HG03558 (cell line): ENCODE measurements at regions not wholly inside any gene's neighbourhood (a gene's known extent, or its start where the extent isn't known, plus 50 kb on each side); places are given as distances from the start of the nearest gene placed in this dataset.
A peak's percentile ranks its signal among the peaks of the same experiment; 100 is the strongest.

Source experiments
- ATAC-seq: cut with Tn5 transposase; IDR thresholded peaks from one replicate; pipeline ENCODE4 v1.9.1; 2021; ENCODE audit warnings: moderate number of reproducible peaks; ENCODE audit not compliant: unreplicated experiment; ENCODE audit errors: extremely low read depth

DNA sequence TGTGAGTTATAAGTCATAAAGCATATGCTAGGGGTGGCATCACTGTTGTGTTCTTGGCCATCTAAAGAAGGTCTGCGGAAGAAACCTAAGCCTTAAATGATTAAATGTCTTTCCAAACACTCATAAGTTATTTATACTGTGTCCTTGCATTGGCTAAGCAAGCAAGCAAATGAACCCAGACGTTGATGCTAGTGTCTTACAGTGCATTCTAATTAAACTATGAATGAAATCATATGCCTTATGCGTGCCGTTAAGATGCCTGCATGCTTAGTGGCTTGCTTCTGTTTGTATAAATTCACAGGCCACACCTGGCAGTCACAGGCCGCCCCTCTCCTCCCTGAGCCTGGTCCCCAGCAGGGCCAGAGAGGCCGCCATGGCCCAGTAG lies 49.9 kb downstream of the RIN2 start:
- no peak for ATAC-seq

GRCh38 chr20:19808498-19808897 lies 50.4 kb downstream of the RIN2 start:
- ATAC-seq = no peak

DNA sequence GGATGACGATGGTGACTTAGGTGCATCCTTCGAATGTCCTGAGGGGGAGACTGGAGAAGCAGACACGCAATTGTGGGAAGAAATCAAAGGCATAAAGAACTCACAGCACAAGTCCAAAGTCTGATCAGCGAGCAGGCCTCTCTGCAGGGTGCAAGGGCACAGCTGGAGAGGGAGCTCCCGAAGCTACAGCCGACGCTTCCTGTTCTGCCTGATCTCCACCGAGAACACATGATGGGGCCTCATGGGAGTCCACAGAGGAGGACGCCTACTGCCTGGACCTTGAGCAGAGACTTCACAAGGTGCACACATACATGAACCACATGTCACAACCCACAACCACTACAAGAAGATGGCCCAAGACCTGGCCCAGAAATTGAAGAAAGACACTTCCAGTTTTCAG lies 51.4 kb downstream of the RIN2 start:
- ATAC-seq = no peak

DNA sequence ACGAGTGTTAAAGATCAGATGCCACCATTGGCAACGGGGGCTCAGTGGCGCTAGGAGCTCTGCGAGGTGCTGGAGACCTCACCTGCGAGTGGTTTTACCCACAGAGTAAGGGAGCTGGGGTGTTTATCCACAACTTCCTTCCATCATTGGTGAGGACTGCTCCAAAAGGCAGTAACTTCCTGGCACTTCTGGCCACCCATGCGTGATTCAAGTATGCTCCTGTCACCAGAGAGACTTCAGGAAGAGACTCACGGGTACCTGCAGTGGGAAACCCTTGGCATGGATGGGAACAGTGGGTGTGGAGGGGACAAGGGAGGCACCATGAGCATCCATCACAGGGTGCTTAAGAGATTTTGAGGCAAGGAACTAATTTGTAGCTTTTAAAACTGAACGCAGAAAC lies 53.2 kb downstream of the RIN2 start:
- ATAC-seq = no peak

- no peak for ATAC-seq
Observed at GRCh38 chr20:19812056-19812455, 54.0 kb downstream of the RIN2 start.

DNA sequence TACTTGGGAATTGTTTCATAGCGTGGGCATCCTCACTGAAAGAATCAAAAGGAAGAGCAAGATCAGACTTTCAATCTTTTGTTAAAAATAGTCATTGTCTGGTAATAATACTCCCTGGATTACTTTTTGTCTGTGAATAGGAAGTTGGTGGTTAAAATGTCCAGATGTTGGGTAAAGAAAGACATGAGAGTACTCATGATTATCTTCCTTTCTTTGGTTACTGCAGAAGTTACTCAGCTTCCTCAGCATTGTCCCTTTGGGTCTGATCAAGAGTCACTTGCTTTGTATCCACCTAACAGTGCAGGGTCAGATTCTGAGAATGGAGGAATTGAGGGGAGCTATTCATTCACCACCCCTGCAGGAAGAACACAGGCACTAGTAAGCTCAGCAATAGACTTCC lies 54.6 kb downstream of the RIN2 start:
- ATAC-seq = no peak

- no peak for ATAC-seq
Observed at GRCh38 chr20:19813846-19814640, 56.0 kb downstream of the RIN2 start.

DNA sequence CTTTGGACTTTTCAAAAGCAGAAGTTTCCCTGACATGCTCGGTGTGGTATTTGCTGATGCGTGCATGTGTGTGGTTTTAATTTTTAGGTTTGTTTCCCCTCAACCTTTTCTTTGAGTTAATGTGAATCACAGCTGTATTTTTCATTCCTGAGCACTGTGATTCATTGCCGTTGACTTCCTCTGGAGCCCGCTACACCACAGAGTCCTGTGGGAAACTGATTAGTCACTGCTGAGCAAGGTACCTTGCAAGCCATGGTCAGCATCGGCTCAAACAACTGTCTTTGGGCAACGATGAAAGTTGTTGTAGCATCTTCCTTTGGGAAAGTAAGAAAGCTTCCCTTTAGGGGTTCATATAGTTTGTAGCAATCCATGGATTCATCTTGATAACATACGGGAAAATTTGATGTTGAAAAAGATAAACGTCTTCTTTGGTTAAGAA lies 57.5 kb downstream of the RIN2 start:
- no peak for ATAC-seq

DNA sequence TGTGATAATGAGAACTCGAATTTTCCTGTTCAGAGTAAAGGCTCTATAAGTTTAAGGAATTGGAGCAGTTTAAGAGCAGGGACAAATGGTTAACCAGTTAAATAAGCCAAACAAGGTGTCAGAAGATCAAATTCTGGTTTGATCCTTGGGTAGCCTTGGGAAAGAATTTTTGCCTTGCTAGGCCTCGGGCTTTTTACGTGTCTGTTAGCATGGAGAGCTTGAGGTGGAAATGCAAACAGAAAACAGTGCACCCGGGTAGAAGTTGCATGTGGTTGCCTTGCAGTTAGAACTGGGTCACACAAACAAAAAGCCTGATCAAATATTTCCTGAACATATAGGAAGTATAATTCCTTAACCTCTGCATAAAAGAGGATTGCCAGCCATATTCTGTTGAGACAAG lies 58.3 kb downstream of the RIN2 start:
- ATAC-seq = no peak

DNA sequence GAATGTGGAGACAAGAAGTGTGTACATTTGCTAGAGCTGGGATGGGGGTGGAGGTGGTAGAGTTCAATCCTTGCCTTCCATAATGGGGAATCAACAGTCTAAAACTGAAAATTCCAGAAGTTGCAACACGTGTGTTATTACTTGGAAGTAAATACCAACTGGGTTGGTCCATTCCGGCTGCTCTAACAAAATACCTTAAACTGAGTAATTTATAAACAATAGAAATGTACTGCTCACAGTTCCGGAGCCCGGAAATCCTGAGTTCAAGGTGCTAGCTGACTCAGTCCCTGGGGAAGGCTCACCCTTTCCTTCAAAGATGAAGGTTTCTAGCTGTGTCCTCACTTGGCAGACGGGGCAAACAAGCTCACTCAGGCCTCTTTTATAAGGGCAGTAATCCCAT lies 59.0 kb downstream of the RIN2 start:
- ATAC-seq = no peak

GRCh38 chr20:19819149-19819548 lies 61.1 kb downstream of the RIN2 start:
- ATAC-seq = no peak

DNA sequence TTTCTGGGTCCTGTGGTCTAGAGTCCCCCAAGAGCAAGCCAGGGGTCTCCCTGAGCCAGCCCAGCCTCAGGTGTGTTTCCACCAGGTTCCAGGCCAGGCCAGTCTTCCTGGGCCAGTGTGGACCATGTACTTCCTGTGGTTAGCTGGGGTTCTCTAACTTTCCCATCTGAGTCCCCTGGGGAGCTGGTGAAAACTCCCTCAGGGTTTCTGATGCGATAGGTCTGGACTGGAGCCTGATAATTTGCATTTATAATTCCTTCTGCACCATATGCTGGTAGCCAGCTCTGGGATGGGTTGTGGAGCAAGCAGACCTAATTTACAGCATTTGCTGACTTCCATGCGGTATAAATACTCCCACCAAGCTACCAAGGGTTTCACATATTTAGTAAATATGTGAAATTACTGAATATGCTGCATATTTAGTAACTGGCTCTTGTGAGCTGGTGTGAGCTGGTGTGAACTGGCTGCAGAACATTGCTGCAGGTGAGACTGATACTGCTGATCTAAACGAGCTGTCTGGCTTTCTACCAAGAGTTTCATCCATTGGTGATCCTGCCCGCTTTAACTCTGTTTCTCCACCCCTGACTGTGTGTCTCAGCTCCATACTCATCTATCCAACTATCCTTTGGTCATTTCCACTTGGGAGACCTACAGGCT lies 62.6 kb downstream of the RIN2 start:
- ATAC-seq = no peak

- no peak for ATAC-seq
Observed at GRCh38 chr20:19821606-19822005, 63.5 kb downstream of the RIN2 start.

DNA sequence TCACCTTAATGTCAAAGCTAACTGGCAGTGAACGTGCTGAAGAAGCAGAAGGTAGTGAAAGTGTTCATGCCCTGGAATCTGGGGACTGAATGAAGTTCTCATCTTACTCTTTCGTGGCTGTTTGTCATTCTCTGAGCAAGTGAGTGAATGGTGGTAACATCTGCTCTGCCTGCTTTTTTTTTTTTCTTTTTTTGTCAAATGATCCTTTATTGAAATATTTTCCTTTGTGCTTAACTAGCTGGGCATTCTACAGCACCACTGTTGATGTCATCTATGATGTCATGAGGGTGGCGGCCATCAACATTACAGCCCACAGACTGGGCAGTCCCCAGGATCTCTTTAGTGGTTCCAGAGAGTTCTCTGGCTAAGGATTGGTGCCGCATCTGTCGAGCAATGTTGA lies 65.2 kb downstream of the RIN2 start:
- ATAC-seq = no peak

GRCh38 chr20:19823971-19824370 lies 65.9 kb downstream of the RIN2 start:
- no peak for ATAC-seq

- ATAC-seq = no peak
Observed at GRCh38 chr20:19824861-19825260, 66.8 kb downstream of the RIN2 start.

- no peak for ATAC-seq
Observed at GRCh38 chr20:19826179-19826914, 68.3 kb downstream of the RIN2 start.

DNA sequence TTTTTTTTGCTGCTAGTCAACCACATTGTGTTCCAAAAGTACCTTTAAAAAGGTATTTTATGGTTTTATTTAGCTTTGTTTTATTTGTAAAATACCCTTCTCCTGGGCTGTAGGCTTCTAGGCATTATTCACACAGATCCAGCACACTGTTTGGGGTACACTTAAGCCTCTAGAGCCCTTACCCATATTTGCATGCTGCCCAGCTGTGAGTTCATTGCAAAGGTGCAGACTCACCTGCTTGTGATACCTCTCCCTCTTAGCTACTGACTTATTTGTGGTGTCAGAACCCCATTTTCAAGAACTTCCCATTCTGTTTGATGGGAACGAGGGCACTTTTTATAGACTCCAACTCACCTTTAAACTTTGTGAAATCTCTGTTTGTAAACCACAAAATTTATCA lies 69.8 kb downstream of the RIN2 start:
- ATAC-seq = no peak

DNA sequence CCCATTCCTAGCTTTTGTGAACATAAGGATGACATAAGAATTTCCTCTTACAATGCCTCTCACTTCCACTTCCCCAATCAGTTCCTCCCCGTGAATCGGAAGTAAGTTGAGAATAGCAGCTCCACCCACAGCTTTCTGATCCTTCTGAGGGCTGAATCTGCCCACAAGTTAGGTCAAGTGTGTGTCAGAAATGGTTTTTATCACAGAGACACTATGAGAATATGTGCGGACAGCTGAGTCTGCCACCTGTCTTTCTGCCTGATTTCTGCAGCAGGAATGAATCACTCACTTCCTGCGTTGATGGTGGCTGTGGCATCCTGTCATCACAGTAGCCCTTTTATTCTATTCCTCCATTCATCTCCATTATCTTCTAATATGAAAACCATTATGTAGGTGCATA lies 70.2 kb downstream of the RIN2 start:
- peak; percentile 89 for ATAC-seq

GRCh38 chr20:19830211-19830785 lies 72.2 kb downstream of the RIN2 start:
- no peak for ATAC-seq

- no peak for ATAC-seq
Observed at GRCh38 chr20:19832875-19833274, 74.8 kb downstream of the RIN2 start.
